GM12891 (cell line): ENCODE measurements at regions not wholly inside any gene's neighbourhood (a gene's known extent, or its start where the extent isn't known, plus 50 kb on each side); places are given as distances from the start of the nearest gene placed in this dataset.

Experiments used
- POLR2A ChIP-seq: IDR thresholded peaks from 2 replicates; pipeline ENCODE4 v1.6.1; 2011; ENCODE audit warnings: low read depth, low read length, control low read depth
- TAF1 ChIP-seq: IDR thresholded peaks from 2 replicates; pipeline ENCODE4 v1.6.1; 2011; ENCODE audit warnings: low read depth, low read length, control low read depth

DNA sequence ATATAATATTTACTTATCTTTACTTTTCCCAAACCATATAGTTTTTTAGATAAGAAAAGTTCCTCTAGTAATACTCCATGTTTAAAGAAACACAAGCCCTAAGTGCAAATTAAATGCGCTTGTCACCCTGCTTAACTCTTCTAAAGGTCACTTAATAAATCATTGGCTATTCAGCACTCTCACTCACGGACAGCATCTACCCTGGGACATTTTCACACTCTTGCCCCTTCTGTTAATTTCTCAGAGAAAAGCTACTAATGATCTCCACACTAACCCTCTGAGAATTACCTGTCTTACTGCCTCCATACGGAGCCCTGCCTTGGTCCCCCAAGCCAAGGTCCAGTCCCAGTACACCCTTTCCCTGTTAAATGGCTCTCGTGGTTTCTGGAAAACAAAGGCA lies 102.2 kb downstream of the NRN1 start:
- TF ChIP-seq TAF1 (no peak), POLR2A (no peak)
